ENCODE measurements at regions not wholly inside any gene's neighbourhood (a gene's known extent, or its start where the extent isn't known, plus 50 kb on each side); places are given as distances from the start of the nearest gene placed in this dataset.

DNA sequence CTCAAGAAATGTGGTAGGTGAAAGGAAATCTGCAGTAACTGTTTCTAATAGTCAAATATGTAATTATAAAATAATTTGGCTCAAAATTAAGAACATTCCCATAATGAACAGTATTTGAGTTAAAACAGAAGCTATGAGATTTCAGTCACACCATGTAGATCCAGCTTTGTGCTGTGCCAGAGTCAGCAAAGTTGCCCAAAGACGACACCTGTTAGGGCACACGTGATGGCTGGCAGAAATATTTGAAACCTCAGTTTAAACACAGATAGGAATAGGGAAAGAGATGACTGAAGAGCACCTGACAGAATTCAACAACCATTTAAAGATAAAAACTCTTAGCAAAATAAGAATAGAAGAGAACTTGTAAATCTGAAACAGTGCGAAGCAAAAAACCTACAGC lies 129.3 kb downstream of the CD83 start:
- Histone ChIP-seq H3K27me3 (ENCODE audit: insufficient read depth, poor library complexity, severe bottlenecking) (no peaks in the 10 kb centered on the region), H3K36me3 (ENCODE audit: low read depth) (no peaks in the 10 kb centered on the region), H3K27ac (ENCODE audit: poor library complexity, severe bottlenecking) (no peak overlapping the region), H3K4me1 (ENCODE audit: insufficient read depth, poor library complexity, severe bottlenecking) (no peaks in the 10 kb centered on the region), H3K9me3 (ENCODE audit: severe bottlenecking) (no peaks in the 10 kb centered on the region), H3K4me3 (ENCODE audit: severe bottlenecking) (no peak overlapping the region)
- ATAC-seq (ENCODE audit: low read depth) (no peak), DNase-seq (ENCODE audit: low spot score) (no peak)
- TF ChIP-seq, protein P1, sequence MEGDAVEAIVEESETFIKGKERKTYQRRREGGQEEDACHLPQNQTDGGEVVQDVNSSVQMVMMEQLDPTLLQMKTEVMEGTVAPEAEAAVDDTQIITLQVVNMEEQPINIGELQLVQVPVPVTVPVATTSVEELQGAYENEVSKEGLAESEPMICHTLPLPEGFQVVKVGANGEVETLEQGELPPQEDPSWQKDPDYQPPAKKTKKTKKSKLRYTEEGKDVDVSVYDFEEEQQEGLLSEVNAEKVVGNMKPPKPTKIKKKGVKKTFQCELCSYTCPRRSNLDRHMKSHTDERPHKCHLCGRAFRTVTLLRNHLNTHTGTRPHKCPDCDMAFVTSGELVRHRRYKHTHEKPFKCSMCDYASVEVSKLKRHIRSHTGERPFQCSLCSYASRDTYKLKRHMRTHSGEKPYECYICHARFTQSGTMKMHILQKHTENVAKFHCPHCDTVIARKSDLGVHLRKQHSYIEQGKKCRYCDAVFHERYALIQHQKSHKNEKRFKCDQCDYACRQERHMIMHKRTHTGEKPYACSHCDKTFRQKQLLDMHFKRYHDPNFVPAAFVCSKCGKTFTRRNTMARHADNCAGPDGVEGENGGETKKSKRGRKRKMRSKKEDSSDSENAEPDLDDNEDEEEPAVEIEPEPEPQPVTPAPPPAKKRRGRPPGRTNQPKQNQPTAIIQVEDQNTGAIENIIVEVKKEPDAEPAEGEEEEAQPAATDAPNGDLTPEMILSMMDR (IDR thresholded peaks at IDR 0.05; ENCODE audit: poor library complexity, severe bottlenecking): no peak

DNA sequence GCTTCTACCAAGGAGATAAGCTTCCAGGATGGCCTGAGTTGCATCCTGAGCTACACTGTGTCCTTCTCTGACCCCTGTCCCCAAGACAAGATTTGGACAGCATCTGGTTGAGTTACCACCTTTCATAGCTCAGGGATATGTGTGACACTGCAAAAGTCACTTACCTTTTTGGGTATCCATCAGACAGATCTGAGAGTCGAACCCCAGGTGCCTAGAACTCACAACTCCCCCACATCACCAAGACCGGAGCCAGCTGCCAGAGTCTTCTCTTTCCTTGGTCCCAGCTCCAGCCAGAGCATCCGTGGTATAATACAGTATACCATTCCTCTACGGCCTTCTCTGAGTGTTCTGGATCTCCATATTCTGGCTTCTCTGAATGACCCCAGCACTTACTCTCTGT lies 133.0 kb downstream of the CD83 start:
- no peaks in the 10 kb centered on the region for H3K4me1 ChIP-seq (ENCODE audit: insufficient read depth, poor library complexity, severe bottlenecking)
- no peaks in the 10 kb centered on the region for H3K27me3 ChIP-seq (ENCODE audit: insufficient read depth, poor library complexity, severe bottlenecking)
- no peak overlapping the region for H3K27ac ChIP-seq (ENCODE audit: poor library complexity, severe bottlenecking)
- H3K9me3 ChIP-seq (ENCODE audit: severe bottlenecking): no peaks in the 10 kb centered on the region
- ATAC-seq (ENCODE audit: low read depth): no peak
- H3K36me3 ChIP-seq (ENCODE audit: low read depth): no peaks in the 10 kb centered on the region
- H3K4me3 ChIP-seq (ENCODE audit: severe bottlenecking): no peak overlapping the region
- no peak for DNase-seq (ENCODE audit: low spot score)
- TF ChIP-seq, protein P1 (IDR thresholded peaks at IDR 0.05; ENCODE audit: poor library complexity, severe bottlenecking): no peak

DNA sequence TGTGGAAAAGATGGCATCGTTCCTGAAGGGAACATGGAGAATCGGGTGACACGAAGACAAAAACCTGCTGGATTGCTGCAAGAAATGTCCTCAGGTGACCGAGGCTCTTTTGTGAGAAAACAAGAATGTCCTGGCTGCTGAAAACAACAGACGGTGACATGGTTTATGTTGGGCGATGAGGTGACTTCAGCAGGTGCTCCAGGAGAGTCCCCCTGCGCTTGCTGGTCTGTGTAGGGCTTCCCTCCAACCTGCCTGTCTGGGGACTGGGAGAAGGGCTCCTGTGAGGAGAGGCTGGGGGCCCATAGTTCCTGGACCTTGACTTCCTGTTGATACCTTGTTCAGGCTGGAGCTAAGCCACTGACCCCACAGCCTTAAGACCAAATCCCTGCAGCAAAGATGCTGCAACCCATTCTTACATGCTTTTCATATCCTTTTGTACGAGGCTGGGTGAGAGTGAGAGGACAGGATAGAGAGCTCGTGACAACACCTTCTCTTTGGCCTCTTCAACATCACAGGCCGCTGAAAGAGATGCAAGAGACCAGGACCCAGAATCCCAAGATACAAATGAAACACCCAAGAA lies 134.8 kb downstream of the CD83 start:
- TF ChIP-seq, protein P1 (IDR thresholded peaks at IDR 0.05; ENCODE audit: poor library complexity, severe bottlenecking): no peak
- DNase-seq (ENCODE audit: low spot score) (no peak), ATAC-seq (ENCODE audit: low read depth) (no peak)
- Histone ChIP-seq H3K27ac (ENCODE audit: poor library complexity, severe bottlenecking) (no peak overlapping the region), H3K4me3 (ENCODE audit: severe bottlenecking) (no peak overlapping the region), H3K4me1 (ENCODE audit: insufficient read depth, poor library complexity, severe bottlenecking) (no peaks in the 10 kb centered on the region), H3K9me3 (ENCODE audit: severe bottlenecking) (no peaks in the 10 kb centered on the region), H3K27me3 (ENCODE audit: insufficient read depth, poor library complexity, severe bottlenecking) (no peaks in the 10 kb centered on the region), H3K36me3 (ENCODE audit: low read depth) (no peaks in the 10 kb centered on the region)

DNA sequence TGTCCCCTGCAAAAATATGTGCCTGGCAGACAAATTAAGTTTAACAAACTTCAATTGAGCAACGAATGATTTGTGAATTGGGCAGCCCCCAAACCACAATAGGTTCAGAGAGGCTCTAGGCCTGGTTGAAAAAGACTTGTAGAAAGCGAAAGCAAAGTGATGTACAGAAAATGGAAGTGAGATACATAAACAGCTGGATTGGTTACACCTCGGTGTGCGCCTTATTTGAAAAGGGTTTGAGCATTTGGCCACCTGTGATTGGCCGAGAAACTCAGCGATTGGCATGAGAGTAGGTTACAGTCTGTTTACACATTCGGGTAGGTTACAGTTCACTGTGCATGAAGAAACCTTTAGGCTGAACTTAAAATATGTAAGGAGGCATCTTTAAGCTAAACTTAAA lies 136.9 kb downstream of the CD83 start:
- ATAC-seq (ENCODE audit: low read depth) (no peak), DNase-seq (ENCODE audit: low spot score) (no peak)
- Histone ChIP-seq H3K27me3 (ENCODE audit: insufficient read depth, poor library complexity, severe bottlenecking) (no peaks in the 10 kb centered on the region), H3K4me3 (ENCODE audit: severe bottlenecking) (no peak overlapping the region), H3K27ac (ENCODE audit: poor library complexity, severe bottlenecking) (no peak overlapping the region), H3K4me1 (ENCODE audit: insufficient read depth, poor library complexity, severe bottlenecking) (no peaks in the 10 kb centered on the region), H3K9me3 (ENCODE audit: severe bottlenecking) (no peaks in the 10 kb centered on the region), H3K36me3 (ENCODE audit: low read depth) (no peaks in the 10 kb centered on the region)
- TF ChIP-seq, protein P1 (IDR thresholded peaks at IDR 0.05; ENCODE audit: poor library complexity, severe bottlenecking): no peak

DNA sequence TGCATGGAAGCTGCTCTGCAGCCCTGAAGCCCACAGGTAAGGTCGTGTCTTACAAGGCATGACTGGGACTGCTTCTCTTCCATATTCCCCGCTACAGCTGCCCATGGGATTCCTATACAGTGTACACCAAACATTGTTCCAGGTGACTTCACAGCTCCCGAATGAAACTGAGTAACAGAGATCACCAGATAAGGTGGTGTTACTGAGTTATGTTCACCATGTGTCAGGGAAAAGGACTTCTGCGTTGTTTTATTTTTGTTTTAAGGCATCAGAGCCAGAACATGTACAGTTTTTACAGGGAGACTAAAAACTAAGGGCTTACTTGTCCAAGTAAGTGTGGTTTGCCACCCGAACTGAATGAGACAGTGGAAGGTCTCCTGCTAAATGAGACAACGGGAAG lies 138.3 kb downstream of the CD83 start:
- DNase-seq (ENCODE audit: low spot score) (no peak), ATAC-seq (ENCODE audit: low read depth) (no peak)
- Histone ChIP-seq H3K4me1 (ENCODE audit: insufficient read depth, poor library complexity, severe bottlenecking) (no peaks in the 10 kb centered on the region), H3K4me3 (ENCODE audit: severe bottlenecking) (no peak overlapping the region), H3K9me3 (ENCODE audit: severe bottlenecking) (peaks cover 1% of the 10 kb centered on the region), H3K36me3 (ENCODE audit: low read depth) (no peaks in the 10 kb centered on the region), H3K27ac (ENCODE audit: poor library complexity, severe bottlenecking) (no peak overlapping the region), H3K27me3 (ENCODE audit: insufficient read depth, poor library complexity, severe bottlenecking) (no peaks in the 10 kb centered on the region)
- TF ChIP-seq, protein P1 (IDR thresholded peaks at IDR 0.05; ENCODE audit: poor library complexity, severe bottlenecking): no peak
